OCI-LY3 (cell line): ENCODE measurements at regions not wholly inside any gene's neighbourhood (a gene's known extent, or its start where the extent isn't known, plus 50 kb on each side); places are given as distances from the start of the nearest gene placed in this dataset.

ENCODE experiments used
- H2AFZ ChIP-seq: fragments of 200-600, 300-600 bp; shearing (Covaris generic); 2 replicates; pipeline ENCODE4 v1.6.0; 2014; ENCODE audit warnings: antibody characterized with exemption, low read depth, low read length
- H3K27ac ChIP-seq: fragments of 200-600, 300-600 bp; sonication (generic); 2 replicates; pipeline ENCODE4 v1.5.1; 2014; ENCODE audit warnings: mild to moderate bottlenecking, low read length, moderate library complexity, mixed read lengths
- H3K27me3 ChIP-seq: fragments of 200-600, 300-600 bp; sonication (generic); 2 replicates; pipeline ENCODE4 v1.6.1; 2014; ENCODE audit warnings: low read depth, low read length, mixed read lengths
- H3K36me3 ChIP-seq: fragments of 200-600, 300-600 bp; sonication (generic); replicated peaks from 2 replicates; pipeline ENCODE3; 2014; ENCODE audit warnings: low read depth, low read length, mixed read lengths
- H3K4me1 ChIP-seq: fragments of 300-600, 200-600 bp; sonication (generic); 2 replicates; pipeline ENCODE4 v1.6.1; 2014; ENCODE audit warnings: low read length, mixed read lengths
- H3K4me2 ChIP-seq: fragments of 200-600, 300-600 bp; sonication (generic); 2 replicates; pipeline ENCODE4 v1.6.1; 2014; ENCODE audit warnings: low read length, mixed read lengths
- H3K4me3 ChIP-seq: fragments of 300-600, 200-600 bp; sonication (generic); 2 replicates; pipeline ENCODE4 v1.5.1; 2014; ENCODE audit warnings: antibody characterized with exemption, mild to moderate bottlenecking, low read length, moderate library complexity
- H3K79me2 ChIP-seq: fragments of 300-600, 200-600 bp; shearing (Covaris generic); 2 replicates; pipeline ENCODE4 v1.6.1; 2014; ENCODE audit warnings: mild to moderate bottlenecking, low read length, mixed read lengths
- H3K9ac ChIP-seq: fragments of 300-600, 200-600 bp; shearing (Covaris generic); 2 replicates; pipeline ENCODE4 v1.6.0; 2014; ENCODE audit warnings: mild to moderate bottlenecking, low read length, moderate library complexity
- H3K9me3 ChIP-seq: fragments of 200-600, 300-600 bp; shearing (Covaris generic); 2 replicates; pipeline ENCODE4 v1.6.1; 2014; ENCODE audit warnings: low read length, mixed read lengths; ENCODE audit not compliant: insufficient read depth
- H4K20me1 ChIP-seq: fragments of 200-600, 300-600 bp; sonication (generic); 2 replicates; pipeline ENCODE4 v1.6.1; 2016; ENCODE audit warnings: low read length, mixed read lengths; ENCODE audit not compliant: insufficient read depth
- CTCF ChIP-seq: fragments of 200-600, 300-600 bp; sonication (generic); IDR thresholded peaks from 2 replicates; pipeline ENCODE4 v1.5.1; 2014; ENCODE audit warnings: antibody characterized with exemption, low read length, low read depth
- EZH2phosphoT487 ChIP-seq: fragments of 200-600 bp; shearing (Covaris generic); IDR thresholded peaks from 2 replicates; pipeline ENCODE4 v1.6.1; 2018; ENCODE audit warnings: antibody characterized with exemption, mixed run types, low read depth

DNA sequence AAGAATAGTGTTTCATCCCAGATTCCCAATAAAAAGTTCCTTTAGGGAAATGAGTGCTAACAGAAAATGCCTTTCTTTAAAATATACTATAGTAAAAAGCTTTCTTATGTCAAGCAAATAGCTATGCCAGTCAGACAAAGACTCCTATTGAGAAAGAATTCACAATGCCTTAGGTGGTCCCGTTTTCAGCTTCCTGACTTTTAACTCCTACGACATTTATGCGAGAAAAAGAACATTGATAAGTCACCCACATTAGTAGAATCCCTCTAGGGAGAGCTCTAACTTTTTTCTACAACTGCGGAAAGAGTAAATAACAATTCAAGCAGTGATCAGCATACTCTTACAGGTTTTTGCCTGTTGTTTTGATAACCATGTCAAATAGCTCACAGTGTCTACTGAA lies 750.8 kb upstream of the ACVR2A start:
- Histone ChIP-seq H3K9me3 (no peaks in the 10 kb centered on the region), H2AFZ (no peak overlapping the region), H3K79me2 (no peaks in the 10 kb centered on the region), H3K36me3 (no peaks in the 10 kb centered on the region), H4K20me1 (no peaks in the 10 kb centered on the region), H3K27ac (no peak overlapping the region), H3K4me2 (no peak overlapping the region), H3K4me1 (peaks cover 11% of the 10 kb centered on the region; the same call in 1 of the 2 replicates), H3K4me3 (no peak overlapping the region), H3K27me3 (no peaks in the 10 kb centered on the region), H3K9ac (no peak overlapping the region)
- no peak for TF ChIP-seq CTCF
- TF ChIP-seq EZH2phosphoT487, result no peak

DNA sequence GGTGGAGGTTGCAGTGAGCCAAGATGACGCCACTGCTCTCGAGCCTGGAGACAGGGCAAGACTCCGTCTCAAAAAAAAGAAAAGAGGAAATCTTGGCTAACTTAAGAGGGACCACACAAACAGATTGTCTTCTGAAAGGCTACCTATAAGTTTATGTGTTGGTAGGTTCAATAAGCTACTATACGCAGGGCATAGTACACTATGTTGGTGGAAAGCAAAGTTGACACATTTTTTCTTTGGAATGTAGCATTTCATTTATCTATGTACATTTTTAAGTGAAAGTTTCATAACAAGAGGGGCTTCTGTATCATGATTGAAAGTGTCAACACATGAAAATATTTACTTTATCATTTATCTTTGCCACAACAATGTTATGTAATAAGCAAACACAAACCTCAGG lies 752.6 kb upstream of the ACVR2A start:
- H3K9me3 ChIP-seq, result no peaks in the 10 kb centered on the region
- no peak overlapping the region for H3K4me3 ChIP-seq
- H3K27me3 ChIP-seq, result no peaks in the 10 kb centered on the region
- H3K4me2 ChIP-seq, result no peak overlapping the region
- no peaks in the 10 kb centered on the region for H3K36me3 ChIP-seq
- H2AFZ ChIP-seq, result no peak overlapping the region
- no peak for TF ChIP-seq CTCF
- TF ChIP-seq EZH2phosphoT487, result no peak
- H4K20me1 ChIP-seq, result no peaks in the 10 kb centered on the region
- H3K9ac ChIP-seq, result no peak overlapping the region
- H3K4me1 ChIP-seq, result peaks cover 11% of the 10 kb centered on the region; the same call in 1 of the 2 replicates
- H3K79me2 ChIP-seq, result no peaks in the 10 kb centered on the region
- no peak overlapping the region for H3K27ac ChIP-seq

- Histone ChIP-seq H3K4me2 (no peak overlapping the region), H3K79me2 (no peaks in the 10 kb centered on the region), H2AFZ (no peak overlapping the region), H4K20me1 (no peaks in the 10 kb centered on the region), H3K9me3 (no peaks in the 10 kb centered on the region), H3K4me1 (peaks cover 11% of the 10 kb centered on the region; the same call in 1 of the 2 replicates), H3K36me3 (no peaks in the 10 kb centered on the region), H3K27ac (no peak overlapping the region), H3K9ac (no peak overlapping the region), H3K4me3 (no peak overlapping the region), H3K27me3 (no peaks in the 10 kb centered on the region)
- no peak for TF ChIP-seq EZH2phosphoT487
- TF ChIP-seq CTCF, result no peak
Measured at GRCh38 chr2:147091448-147091847, 753.4 kb upstream of the ACVR2A start.

DNA sequence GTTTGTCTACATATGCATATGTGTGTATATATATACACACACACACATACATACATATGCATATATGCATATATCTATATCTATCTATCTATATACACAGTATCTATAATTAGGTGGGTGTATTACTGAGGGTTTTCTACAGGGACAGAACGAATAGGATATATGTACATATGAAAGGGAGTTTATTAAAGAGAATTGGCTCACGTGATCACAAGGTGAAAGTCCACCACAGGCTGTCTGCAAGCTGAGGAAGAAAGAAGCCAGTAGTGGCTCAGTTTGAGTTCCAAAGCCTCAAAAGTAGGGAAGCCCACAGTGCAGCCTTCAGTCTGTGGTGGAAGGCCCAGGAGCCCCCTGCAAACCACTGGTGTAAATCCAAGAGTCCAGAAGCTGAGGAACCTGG lies 756.0 kb upstream of the ACVR2A start:
- TF ChIP-seq EZH2phosphoT487 (no peak), CTCF (no peak)
- H3K27ac ChIP-seq, result no peak overlapping the region
- no peaks in the 10 kb centered on the region for H3K36me3 ChIP-seq
- H3K4me2 ChIP-seq, result no peak overlapping the region
- H2AFZ ChIP-seq, result no peak overlapping the region
- peaks cover 20% of the 10 kb centered on the region for H3K4me1 ChIP-seq
- no peaks in the 10 kb centered on the region for H4K20me1 ChIP-seq
- no peaks in the 10 kb centered on the region for H3K27me3 ChIP-seq
- no peak overlapping the region for H3K9ac ChIP-seq
- no peaks in the 10 kb centered on the region for H3K79me2 ChIP-seq
- no peaks in the 10 kb centered on the region for H3K9me3 ChIP-seq
- H3K4me3 ChIP-seq, result no peak overlapping the region
